HUES64 (cell line): ENCODE measurements at regions not wholly inside any gene's neighbourhood (a gene's known extent, or its start where the extent isn't known, plus 50 kb on each side); places are given as distances from the start of the nearest gene placed in this dataset.

Source experiments
- H3K27ac ChIP-seq: 2 replicates; pipeline ENCODE4 v1.7.0; 2013; ENCODE audit warnings: low read depth, low read length, inconsistent platforms
- H3K27me3 ChIP-seq: 2 replicates; pipeline ENCODE4 v1.6.1; 2013; ENCODE audit warnings: mild to moderate bottlenecking, low read length; ENCODE audit not compliant: insufficient read depth
- H3K36me3 ChIP-seq: 2 replicates; pipeline ENCODE4 v1.6.1; 2013; ENCODE audit warnings: mild to moderate bottlenecking, low read length; ENCODE audit not compliant: insufficient read depth
- H3K4me1 ChIP-seq: 2 replicates; pipeline ENCODE4 v1.6.1; 2013; ENCODE audit warnings: mild to moderate bottlenecking, low read length, moderate library complexity; ENCODE audit not compliant: insufficient read depth
- H3K4me3 ChIP-seq: 2 replicates; pipeline ENCODE4 v1.5.1; 2013; ENCODE audit warnings: mild to moderate bottlenecking, low read length, moderate library complexity
- H3K9ac ChIP-seq: 2 replicates; pipeline ENCODE4 v1.6.1; 2013; ENCODE audit warnings: mild to moderate bottlenecking, low read depth, low read length
- H3K9me3 ChIP-seq: 2 replicates; pipeline ENCODE4 v1.6.1; 2013; ENCODE audit warnings: low read depth, low read length; ENCODE audit not compliant: insufficient read depth
- WGBS: fragments of 150-250, 120-280 bp; methylation state at CpG from one replicate; pipeline ENCODE4 v1.1.7; 2013; ENCODE audit warnings: missing lambda C conversion rate; 5-methylcytosine and 5-hydroxymethylcytosine counted together

DNA sequence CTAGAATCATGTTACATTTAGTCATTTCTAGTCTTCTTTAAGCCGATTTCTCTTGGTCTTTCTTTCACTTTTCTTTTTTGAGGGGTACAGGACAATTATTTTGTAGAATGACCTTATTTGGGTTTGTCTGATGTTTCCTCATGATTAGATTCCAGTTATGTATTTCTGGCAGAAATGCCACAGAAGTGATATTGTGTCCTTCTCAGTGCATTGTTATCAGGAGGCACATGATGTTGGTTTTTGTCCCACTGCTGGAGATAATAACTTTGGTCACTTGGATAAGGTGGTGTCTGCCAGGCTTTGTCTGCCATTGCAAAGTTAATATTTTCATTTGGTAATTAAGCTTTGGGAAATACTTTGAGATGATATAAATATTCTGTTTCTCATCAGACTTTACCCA, 100.3 kb downstream of the RRM1 start:
- Histone ChIP-seq H3K4me1 (no peaks in the 10 kb centered on the region), H3K27ac (no peak overlapping the region), H3K36me3 (no peaks in the 10 kb centered on the region), H3K4me3 (no peak overlapping the region), H3K9me3 (no peaks in the 10 kb centered on the region), H3K27me3 (no peaks in the 10 kb centered on the region), H3K9ac (no peak overlapping the region)
- 91% methylated on average over 1 of the region's 1 CpG for WGBS

DNA sequence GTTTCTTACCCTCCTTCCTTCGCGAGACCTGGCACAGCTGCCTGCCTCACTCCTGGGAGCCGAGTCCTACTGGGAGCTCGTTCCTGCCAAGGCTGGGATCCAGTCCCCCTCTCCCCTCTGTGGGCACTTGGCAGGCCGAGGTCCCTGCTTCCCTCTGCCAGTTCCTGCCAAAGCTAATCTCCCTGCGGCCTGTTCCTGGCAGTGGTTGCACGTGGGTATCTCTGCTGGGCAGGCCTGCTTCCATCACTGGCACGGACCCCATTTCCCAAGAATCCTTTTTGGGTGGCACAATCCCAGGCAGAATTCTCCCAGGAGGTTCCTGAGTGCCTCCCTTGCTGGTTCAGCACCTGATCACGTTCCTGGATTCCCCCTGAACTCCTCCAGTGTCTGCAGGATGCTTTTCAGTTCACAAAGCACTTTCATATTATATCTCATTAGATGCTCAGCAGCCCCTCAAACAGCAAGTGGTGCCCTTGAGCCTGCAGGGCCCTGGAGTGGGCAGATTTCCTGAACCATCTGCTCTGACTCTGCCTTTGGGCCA, 96.5 kb downstream of the RRM1 start:
- Histone ChIP-seq H3K27me3 (peaks cover 11% of the 10 kb centered on the region), H3K36me3 (no peaks in the 10 kb centered on the region), H3K9ac (no peak overlapping the region), H3K4me1 (0 out of 2 replicates have a peak, but pooled peaks cover 4% of the 10 kb centered on the region), H3K9me3 (no peaks in the 10 kb centered on the region), H3K27ac (no peak overlapping the region), H3K4me3 (no peak overlapping the region)
- WGBS: 93% methylated on average over 9 of the region's 9 CpGs

DNA sequence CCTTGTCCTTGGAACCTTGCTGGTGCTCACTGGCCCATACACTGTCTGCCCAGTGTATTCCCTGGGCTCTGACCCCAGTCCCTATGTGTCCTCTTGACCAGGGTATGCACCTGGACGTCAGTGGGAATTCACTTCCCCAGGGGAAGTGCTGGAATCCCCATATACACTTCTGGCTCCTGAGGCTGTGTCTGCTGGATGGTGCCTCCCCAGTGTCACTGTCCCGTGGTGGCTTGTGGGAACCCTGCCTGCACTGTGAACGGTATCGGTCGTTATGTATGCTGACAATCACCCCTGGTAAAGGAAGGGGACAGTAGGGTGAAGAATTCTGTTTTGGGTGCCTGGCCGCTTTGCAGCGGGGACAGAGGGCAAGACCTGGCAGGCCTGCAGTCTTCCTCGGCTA, 95.9 kb downstream of the RRM1 start:
- WGBS: 82% methylated on average over 8 of the region's 8 CpGs
- no peak overlapping the region for H3K4me3 ChIP-seq
- H3K4me1 ChIP-seq: 0 out of 2 replicates have a peak, but pooled peaks cover 4% of the 10 kb centered on the region
- H3K27me3 ChIP-seq: peaks cover 11% of the 10 kb centered on the region
- H3K9ac ChIP-seq: no peak overlapping the region
- H3K27ac ChIP-seq: no peak overlapping the region
- no peaks in the 10 kb centered on the region for H3K9me3 ChIP-seq
- no peaks in the 10 kb centered on the region for H3K36me3 ChIP-seq

DNA sequence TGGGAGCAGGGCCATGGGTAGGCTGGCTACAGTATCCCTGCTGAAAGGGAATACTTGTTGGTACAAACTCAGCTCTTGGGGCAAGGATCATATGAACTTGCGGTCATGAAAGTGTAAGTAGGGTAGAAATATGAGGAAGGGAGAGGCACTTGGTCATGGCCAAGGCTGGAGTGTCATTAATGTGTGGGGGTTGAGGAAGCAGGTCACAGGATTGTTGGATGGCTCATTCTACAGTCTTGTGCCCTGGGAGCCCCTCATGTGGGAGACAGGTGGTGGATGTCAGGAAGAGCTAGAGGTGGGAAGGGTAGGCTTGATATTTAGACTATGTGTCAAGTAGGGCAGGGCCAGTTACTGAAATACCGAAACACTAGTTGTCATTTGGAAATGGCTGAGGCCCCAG, 95.5 kb downstream of the RRM1 start:
- 0 out of 2 replicates have a peak, but pooled peaks cover 4% of the 10 kb centered on the region for H3K4me1 ChIP-seq
- H3K27ac ChIP-seq: no peak overlapping the region
- H3K9me3 ChIP-seq: no peaks in the 10 kb centered on the region
- H3K36me3 ChIP-seq: no peaks in the 10 kb centered on the region
- H3K27me3 ChIP-seq: peaks cover 11% of the 10 kb centered on the region
- 47% methylated on average over 2 of the region's 2 CpGs for WGBS
- H3K9ac ChIP-seq: no peak overlapping the region
- no peak overlapping the region for H3K4me3 ChIP-seq
